ENCODE measurements at regions not wholly inside any gene's neighbourhood (a gene's known extent, or its start where the extent isn't known, plus 50 kb on each side); places are given as distances from the start of the nearest gene placed in this dataset.

- Histone ChIP-seq H3K4me1 (no peaks in the 10 kb centered on the region), H3K4me3 (no peak overlapping the region), H3K9me3 (no peaks in the 10 kb centered on the region), H3K36me3 (no peaks in the 10 kb centered on the region), H3K27me3 (no peaks in the 10 kb centered on the region), H3K27ac (no peak overlapping the region)
- WGBS, 2 donors = 71 to 80% methylated on average over 1 of the region's 1 CpG
- DNase-seq = no peak
- intact Hi-C loops (cut with DNase I) = no loop called here
- no peak for TF ChIP-seq CTCF (IDR thresholded peaks at IDR 0.05)
- TF ChIP-seq POLR2AphosphoS5 (IDR thresholded peaks at IDR 0.05) = no peak
- TF ChIP-seq EP300 (IDR thresholded peaks at IDR 0.05) = no peak
- TF ChIP-seq POLR2A (IDR thresholded peaks at IDR 0.05) = no peak
Observed at GRCh38 chr7:45253368-45253767, 95.8 kb downstream of the RAMP3 start.

GRCh38 chr7:45255187-45255586 lies 97.6 kb downstream of the RAMP3 start:
- Histone ChIP-seq H3K36me3 (no peaks in the 10 kb centered on the region), H3K4me1 (no peaks in the 10 kb centered on the region), H3K27me3 (peaks cover 0 to 11% (median 5%) of the 10 kb centered on the region in 3 donors), H3K9me3 (no peaks in the 10 kb centered on the region), H3K4me3 (no peak overlapping the region), H3K27ac (no peak overlapping the region)
- DNase-seq = no peak
- no peak for TF ChIP-seq POLR2AphosphoS5 (IDR thresholded peaks at IDR 0.05)
- no peak for TF ChIP-seq EP300 (IDR thresholded peaks at IDR 0.05)
- TF ChIP-seq CTCF (IDR thresholded peaks at IDR 0.05) = no peak
- TF ChIP-seq POLR2A (IDR thresholded peaks at IDR 0.05) = no peak
- intact Hi-C loops (cut with DNase I) = no loop called here
- 75 to 88% methylated on average over 7 of the region's 7 CpGs for WGBS, 2 donors

- 86 to 90% methylated on average over 8 of the region's 8 CpGs for WGBS, 2 donors
- intact Hi-C loops (cut with DNase I) = no loop called here
- no peak for DNase-seq
Observed at GRCh38 chr7:45256309-45256708, 98.7 kb downstream of the RAMP3 start.

GRCh38 chr7:45256775-45257174 lies 99.2 kb downstream of the RAMP3 start:
- 75 to 92% methylated on average over 2 of the region's 2 CpGs for whole genome bisulfite sequencing, 2 donors
- Histone ChIP-seq H3K9me3 (no peaks in the 10 kb centered on the region), H3K36me3 (no peaks in the 10 kb centered on the region), H3K27me3 (peaks cover 0 to 13% (median 5%) of the 10 kb centered on the region in 3 donors), H3K27ac (no peak overlapping the region), H3K4me3 (no peak overlapping the region), H3K4me1 (no peaks in the 10 kb centered on the region)
- TF ChIP-seq POLR2AphosphoS5 (IDR thresholded peaks at IDR 0.05) = no peak
- TF ChIP-seq EP300 (IDR thresholded peaks at IDR 0.05) = no peak
- no peak for TF ChIP-seq POLR2A (IDR thresholded peaks at IDR 0.05)
- no peak for DNase-seq
- intact Hi-C loops (cut with DNase I) = no loop called here

More at GRCh38 chr7:45256309-45256708, 98.7 kb downstream of the RAMP3 start:
- no peak for TF ChIP-seq EP300 (IDR thresholded peaks at IDR 0.05)
- no peak for TF ChIP-seq POLR2AphosphoS5 (IDR thresholded peaks at IDR 0.05)
- no peak for TF ChIP-seq CTCF (IDR thresholded peaks at IDR 0.05)
- TF ChIP-seq POLR2A (IDR thresholded peaks at IDR 0.05) = no peak
- Histone ChIP-seq H3K4me3 (no peak overlapping the region), H3K27ac (no peak overlapping the region), H3K4me1 (no peaks in the 10 kb centered on the region), H3K9me3 (no peaks in the 10 kb centered on the region), H3K36me3 (no peaks in the 10 kb centered on the region), H3K27me3 (peaks cover 0 to 13% (median 5%) of the 10 kb centered on the region in 3 donors)

GRCh38 chr7:45257284-45257683 lies 99.7 kb downstream of the RAMP3 start:
- peaks cover 0 to 13% (median 5%) of the 10 kb centered on the region in 3 donors for H3K27me3 ChIP-seq
- H3K4me1 ChIP-seq = no peaks in the 10 kb centered on the region
- H3K27ac ChIP-seq = no peak overlapping the region
- H3K4me3 ChIP-seq = no peak overlapping the region
- no peaks in the 10 kb centered on the region for H3K9me3 ChIP-seq
- TF ChIP-seq EP300 (IDR thresholded peaks at IDR 0.05) (no peak), POLR2AphosphoS5 (IDR thresholded peaks at IDR 0.05) (no peak), CTCF (IDR thresholded peaks at IDR 0.05) (no peak)
- H3K36me3 ChIP-seq = no peaks in the 10 kb centered on the region
- intact Hi-C loops (cut with DNase I) = no loop called here
- DNase-seq = no peak
